AG04449 (cell line): ENCODE measurements at regions not wholly inside any gene's neighbourhood (a gene's known extent, or its start where the extent isn't known, plus 50 kb on each side); places are given as distances from the start of the nearest gene placed in this dataset.

Source experiments
- CTCF ChIA-PET: fragments of 350-600 bp; formaldehyde crosslinking; extraction: SDS; loops from one replicate; lab custom pipeline; 2021; ENCODE audit warnings: antibody characterized with exemption; lab: Yijun Ruan, JAX
- POLR2A ChIA-PET: fragments of 400-600, 350-600 bp; formaldehyde crosslinking; extraction: SDS; loops from one replicate; lab custom pipeline; 2020; ENCODE audit warnings: antibody characterized with exemption, inconsistent platforms; lab: Yijun Ruan, JAX
- DNase-seq: peaks from one replicate; pipeline ENCODE4 v3.0.0-alpha.2; 2010; ENCODE audit warnings: low read depth, low spot score
- H3K4me3 ChIP-seq: 2 replicates; pipeline ENCODE4 v1.5.1; 2011; ENCODE audit warnings: low read depth, mild to moderate bottlenecking, control low read depth, low read length
- TF ChIP-seq, protein P1 (sequence below): IDR thresholded peaks from one replicate; pipeline ENCODE4 v1.5.1; 2011; ENCODE audit warnings: mild to moderate bottlenecking, moderate library complexity, low read length, control low read depth, inconsistent platforms; ENCODE audit not compliant: insufficient read depth; ENCODE audit errors: missing control alignments

DNA sequence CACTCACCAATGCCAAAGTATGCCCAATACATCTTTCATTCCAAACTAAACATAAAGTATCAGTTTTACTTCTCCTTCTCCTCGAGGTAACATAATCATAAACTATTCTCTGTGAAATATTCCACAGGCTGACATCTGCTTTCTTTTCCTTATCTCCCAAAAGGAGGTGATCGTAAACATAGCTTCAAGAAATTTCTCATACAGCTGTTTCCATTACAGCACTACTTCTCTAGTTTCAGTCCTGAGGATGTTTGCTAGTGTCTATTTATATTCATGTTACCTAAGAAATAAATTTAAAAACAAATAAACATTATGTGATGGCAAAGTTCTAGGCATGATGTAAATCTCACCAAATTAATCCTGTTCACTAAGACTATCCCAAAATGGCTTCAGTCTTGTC is 90.1 kb upstream of the CPSF6 start:
- ChIA-PET CTCF (interaction anchor here (1.4 kb wide), 1 partner anchor 9 kb away, joined by 5 read pairs; no protein-coding TSS in a partner anchor), POLR2A (no interaction called here)
- TF ChIP-seq, protein P1, sequence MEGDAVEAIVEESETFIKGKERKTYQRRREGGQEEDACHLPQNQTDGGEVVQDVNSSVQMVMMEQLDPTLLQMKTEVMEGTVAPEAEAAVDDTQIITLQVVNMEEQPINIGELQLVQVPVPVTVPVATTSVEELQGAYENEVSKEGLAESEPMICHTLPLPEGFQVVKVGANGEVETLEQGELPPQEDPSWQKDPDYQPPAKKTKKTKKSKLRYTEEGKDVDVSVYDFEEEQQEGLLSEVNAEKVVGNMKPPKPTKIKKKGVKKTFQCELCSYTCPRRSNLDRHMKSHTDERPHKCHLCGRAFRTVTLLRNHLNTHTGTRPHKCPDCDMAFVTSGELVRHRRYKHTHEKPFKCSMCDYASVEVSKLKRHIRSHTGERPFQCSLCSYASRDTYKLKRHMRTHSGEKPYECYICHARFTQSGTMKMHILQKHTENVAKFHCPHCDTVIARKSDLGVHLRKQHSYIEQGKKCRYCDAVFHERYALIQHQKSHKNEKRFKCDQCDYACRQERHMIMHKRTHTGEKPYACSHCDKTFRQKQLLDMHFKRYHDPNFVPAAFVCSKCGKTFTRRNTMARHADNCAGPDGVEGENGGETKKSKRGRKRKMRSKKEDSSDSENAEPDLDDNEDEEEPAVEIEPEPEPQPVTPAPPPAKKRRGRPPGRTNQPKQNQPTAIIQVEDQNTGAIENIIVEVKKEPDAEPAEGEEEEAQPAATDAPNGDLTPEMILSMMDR = no peak
- no peak overlapping the region for H3K4me3 ChIP-seq
- DNase-seq = no peak

DNA sequence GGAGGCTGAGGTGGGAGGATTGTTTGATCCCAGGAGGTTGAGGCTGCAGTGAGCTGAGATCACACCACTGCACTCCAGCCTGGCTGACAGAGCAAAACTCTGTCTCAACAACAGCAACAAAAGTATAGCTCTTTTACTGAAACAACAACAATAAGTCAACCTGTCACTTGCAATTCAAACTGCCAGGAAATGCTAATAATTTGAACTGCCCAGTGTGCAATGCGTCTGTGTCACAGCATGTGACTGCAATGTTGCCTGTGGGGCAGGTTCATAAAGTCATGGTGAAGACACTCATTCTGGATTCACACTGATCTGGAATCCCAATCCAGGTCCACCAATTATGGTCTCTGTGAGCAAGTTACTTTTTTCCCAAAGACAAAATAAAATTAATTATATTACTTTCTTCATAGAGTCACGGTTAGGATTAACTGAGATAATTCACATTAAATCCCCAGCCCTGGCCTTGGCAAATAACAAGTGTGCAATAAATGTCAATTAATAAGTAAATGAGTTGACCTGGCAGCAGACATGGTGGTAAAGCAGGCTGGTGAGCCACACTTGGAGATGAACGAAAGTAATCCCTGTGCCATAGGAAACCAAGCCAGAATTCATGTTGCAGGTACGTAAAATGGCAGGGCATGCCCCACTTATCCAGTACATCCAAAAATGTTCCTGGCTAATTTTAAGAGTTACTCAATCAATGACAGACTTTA is 89.1 kb upstream of the CPSF6 start:
- TF ChIP-seq, protein P1 = no peak
- POLR2A ChIA-PET = no interaction called here
- no peak for DNase-seq
- no peak overlapping the region for H3K4me3 ChIP-seq
- CTCF ChIA-PET = interaction anchor here (1.4 kb wide), 1 partner anchor 10 kb away, joined by 5 read pairs; no protein-coding TSS in a partner anchor

DNA sequence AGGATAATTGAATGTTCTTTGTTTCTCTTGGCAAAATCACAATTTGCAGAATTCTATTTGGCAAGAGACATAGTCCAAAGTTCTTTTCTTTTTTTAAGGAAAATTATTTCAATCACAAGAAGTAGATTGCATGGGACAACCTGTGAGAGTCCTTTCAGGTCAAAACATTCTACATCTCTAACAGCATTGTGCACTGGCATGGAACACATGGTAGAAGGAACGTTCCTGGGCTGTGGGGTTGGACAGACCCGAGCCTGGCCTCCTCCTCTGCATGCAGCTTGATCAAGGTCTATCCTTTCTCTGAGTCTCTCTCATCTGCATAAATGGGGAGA is 88.6 kb upstream of the CPSF6 start:
- TF ChIP-seq, protein P1 = no peak
- no peak overlapping the region for H3K4me3 ChIP-seq
- ChIA-PET CTCF (interaction anchor here (1.0 kb wide), 1 partner anchor 287 kb away, joined by 3 read pairs; no protein-coding TSS in a partner anchor), POLR2A (interaction anchor here (0.7 kb wide), 1 partner anchor 501 kb away, joined by 4 read pairs; no protein-coding TSS in a partner anchor)
- DNase-seq = no peak

DNA sequence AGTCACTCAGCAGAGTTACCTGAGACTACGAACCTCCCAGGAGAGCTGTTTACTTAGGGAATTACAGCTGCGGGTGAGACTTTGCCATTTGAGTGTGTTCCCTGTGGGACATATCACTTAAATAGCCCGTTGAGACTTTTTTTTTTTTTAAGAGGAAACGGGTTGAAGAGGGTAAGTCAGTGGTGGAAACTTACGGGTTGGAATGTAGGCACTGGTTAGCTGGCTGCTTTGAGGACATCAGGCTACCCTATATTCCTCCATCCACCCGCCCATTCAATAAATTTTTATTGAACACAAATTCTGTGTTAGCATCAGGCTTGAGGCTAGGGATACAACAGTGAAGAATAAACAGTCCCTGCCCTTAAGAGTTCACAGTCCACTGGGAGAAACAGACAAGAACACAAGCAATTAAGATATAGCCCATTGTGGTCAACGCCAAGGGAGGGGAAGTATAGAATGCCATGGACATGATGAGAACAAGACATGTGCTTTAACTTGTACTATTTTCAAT is 88.1 kb upstream of the CPSF6 start:
- ChIA-PET POLR2A (interaction anchor here (0.7 kb wide), 1 partner anchor 500 kb away, joined by 4 read pairs; no protein-coding TSS in a partner anchor), CTCF (interaction anchor here (1.0 to 8.4 kb wide), 3 partner anchors 10 to 287 kb away, joined by 3 to 112 read pairs (median 3); no protein-coding TSS in a partner anchor)
- no peak overlapping the region for H3K4me3 ChIP-seq
- no peak for DNase-seq
- TF ChIP-seq, protein P1 = no peak

DNA sequence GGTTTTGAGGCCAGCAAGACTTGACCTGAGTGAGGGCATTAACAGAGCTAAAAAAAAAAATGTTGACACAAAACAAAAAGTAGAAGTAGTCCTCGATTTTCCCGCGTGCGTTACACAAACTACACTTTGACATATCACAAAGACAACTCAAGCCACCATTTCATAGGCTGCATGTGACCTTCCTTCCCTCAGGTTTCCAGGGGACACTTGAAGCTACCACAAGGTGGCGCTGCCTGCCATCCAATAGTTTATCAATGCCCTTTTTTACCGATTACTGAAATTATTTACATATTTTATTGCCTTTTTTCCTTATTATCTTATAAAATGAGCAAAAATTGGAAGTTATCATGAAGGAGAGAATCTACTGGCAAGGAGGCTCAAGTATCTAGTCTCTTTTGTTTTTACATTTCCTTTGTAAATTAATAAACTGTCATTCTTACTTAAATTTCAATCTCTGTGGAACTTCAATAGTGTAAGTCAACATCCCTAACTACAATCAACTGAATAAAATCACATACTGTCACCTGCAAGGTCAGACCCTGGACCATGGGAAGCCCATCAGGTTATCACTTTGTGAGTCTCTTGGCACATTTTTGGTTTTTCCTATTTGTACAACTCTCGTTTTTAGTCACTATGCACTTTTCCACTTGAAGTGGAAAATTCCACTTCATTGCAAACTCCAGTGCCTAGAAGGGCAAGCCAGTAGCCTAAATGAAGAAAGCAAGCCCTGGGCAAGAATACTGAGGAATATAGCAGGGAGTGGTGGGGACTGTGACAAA is 84.6 kb upstream of the CPSF6 start:
- no peak overlapping the region for H3K4me3 ChIP-seq
- POLR2A ChIA-PET = no interaction called here
- CTCF ChIA-PET = interaction anchor here (0.8 to 8.4 kb wide), 33 partner anchors 8 to 324 kb away, joined by 3 to 112 read pairs (median 4); no protein-coding TSS in a partner anchor
- DNase-seq = no peak
- TF ChIP-seq, protein P1 = peak; percentile 80
